ENCODE measurements at regions not wholly inside any gene's neighbourhood (a gene's known extent, or its start where the extent isn't known, plus 50 kb on each side); places are given as distances from the start of the nearest gene placed in this dataset.
A peak's percentile ranks its signal among the peaks of the same experiment; 100 is the strongest.

DNA sequence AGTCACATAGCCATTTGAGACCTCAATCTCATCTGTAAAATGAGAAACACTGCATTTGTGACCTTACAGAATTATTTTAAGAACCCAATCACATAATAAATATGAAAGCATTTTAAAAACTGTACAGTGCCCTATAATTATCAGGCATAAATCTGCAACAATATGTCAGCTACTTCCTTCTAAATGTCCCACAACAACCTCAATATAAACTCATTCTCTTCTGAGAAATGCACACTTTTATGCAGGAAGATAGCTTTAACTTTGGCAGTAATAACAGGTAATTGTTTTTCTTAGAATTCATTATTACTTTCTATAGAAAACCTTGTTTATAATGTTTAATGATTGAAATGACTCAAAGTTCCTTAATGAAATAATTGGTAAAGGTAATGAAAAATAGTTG lies 400.7 kb upstream of the AGTR1 start:
- DNase-seq (ENCODE audit: low spot score), result no peak

DNA sequence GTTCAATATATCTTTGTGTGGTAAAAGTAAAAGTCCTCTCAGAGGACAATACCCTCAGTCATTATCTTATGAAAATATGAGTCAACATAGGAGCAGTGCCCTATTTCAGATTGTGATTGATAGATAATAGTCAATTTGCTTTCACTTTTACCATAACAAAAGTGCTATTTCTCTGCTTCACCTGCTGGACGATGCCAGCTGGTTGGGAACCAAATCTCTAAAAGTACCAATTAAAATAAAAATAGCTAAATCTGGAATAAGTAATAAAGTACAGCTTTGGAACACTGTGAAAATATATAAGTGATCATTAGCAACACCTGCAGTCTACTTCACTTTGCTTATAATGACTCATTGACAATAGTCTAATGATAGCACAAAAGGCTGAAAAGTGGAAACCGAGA lies 390.3 kb upstream of the AGTR1 start:
- DNase-seq (ENCODE audit: low spot score), result no peak

DNA sequence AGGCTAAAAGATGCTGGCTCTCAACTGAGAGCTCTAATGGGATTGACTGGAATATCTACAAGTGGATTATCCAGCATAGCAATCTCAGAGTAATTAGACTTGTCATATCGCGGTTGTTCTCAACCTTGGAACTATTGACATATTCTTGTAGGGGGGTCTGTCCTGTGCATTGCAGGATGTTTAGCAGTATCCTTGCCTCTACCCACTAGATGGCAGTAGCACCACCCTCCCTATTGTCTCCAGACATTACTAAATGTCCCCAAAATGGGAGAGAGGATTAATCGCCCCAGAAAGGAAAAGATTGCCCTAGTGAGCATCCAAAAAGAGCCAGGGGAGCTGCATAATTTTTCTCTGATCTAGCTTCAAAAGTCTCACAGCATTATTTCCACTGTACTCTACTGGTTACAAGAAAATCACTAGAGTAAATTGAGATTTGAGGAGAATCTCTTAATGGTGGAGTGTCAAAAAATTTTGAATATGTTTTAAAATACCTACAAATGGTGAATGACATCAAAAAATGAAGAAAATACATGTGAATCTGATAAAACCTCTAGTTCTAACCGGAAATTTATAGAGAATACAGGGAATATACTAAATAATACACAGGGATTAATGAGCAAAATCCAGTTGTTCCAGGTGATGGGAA lies 388.2 kb upstream of the AGTR1 start:
- DNase-seq (ENCODE audit: low spot score), result no peak

DNA sequence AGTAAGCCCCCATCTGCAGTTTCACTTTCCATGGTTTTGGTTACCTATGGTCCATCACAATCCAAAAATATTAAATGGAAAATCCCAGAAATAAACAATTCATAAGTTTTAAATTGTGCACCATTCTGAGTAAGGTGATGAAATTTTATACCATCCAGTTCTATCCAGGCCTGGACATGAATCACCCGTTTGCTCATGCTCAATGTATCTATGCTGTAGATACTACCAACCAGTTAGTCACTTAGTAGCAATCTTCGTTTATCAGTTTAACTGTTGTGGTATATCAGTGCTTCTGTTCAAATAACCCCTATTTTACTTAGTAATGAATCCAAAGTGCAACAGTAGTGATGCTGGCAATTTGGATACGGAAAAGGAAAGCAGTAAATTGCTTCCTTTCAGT lies 381.9 kb upstream of the AGTR1 start:
- no peak for DNase-seq (ENCODE audit: low spot score)

DNA sequence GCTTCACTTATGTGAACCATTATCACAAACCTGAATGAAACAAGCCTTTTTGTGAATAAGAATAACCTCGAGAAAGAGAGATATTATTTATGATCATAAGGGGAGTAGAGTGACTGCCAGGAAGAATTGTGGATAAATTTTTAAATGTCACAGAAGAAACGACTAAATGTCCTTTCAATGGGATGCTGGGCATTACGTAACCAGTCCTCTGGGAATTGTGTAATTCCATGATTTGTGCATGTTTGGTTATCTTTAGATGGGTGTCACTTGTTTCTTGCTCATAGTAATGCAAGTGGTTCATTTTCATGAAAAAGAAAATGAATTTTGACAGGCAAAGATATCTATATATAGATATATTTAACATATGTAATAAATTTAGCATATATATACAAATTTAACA lies 379.5 kb upstream of the AGTR1 start:
- no peak for DNase-seq (ENCODE audit: low spot score)

DNA sequence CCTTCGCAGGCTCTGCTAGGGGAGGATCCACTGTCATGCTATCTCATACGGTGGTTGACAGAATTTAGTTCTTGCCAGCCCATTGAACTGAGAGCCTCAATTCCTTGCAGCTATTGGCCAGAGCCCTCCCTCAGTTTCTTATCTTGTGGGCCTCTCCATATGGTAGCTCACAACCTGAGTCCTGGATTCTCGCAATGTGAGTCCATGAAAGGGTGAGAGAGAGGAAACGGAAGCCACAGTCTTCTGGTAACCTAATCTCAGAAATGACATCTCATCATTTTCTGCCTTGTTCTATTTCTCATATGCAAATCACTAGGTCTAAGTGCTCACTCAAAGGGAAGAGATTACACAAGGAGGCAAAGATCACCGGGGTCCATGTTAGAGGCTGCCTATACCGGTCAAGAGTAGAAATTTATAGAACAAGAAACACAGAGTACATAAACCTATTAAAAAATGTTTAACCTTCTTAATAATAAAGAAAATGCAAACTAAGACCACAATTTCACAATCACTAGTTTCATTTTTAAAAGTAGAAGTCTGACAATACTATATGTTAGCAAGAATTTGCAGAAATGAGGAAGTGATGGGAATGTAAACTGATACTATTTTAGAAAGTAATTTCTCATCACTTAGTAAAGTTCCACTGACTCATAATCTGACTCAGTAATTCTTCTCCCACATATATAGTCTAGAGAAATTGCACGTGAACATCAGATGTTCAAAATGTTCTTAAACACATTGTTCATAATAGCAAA lies 378.4 kb upstream of the AGTR1 start:
- DNase-seq (ENCODE audit: low spot score), result peak; percentile 34

DNA sequence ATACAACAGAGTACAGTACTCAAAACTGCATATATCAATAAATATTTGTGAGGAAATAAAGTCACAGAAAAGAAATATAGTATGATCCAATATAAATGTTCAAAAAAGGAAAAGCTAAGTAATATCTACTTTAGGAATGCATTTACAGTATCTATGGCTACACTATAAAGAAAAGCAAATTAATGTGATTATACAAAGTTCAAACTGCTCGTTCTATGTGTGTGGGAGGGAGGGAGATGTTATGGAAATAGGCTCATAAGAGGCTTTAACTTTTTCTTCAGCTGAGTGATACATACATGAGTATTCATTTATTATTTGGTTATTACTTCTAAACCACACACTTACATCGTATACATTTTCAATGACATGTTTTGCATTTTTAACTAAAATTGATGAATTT lies 377.7 kb upstream of the AGTR1 start:
- no peak for DNase-seq (ENCODE audit: low spot score)

DNA sequence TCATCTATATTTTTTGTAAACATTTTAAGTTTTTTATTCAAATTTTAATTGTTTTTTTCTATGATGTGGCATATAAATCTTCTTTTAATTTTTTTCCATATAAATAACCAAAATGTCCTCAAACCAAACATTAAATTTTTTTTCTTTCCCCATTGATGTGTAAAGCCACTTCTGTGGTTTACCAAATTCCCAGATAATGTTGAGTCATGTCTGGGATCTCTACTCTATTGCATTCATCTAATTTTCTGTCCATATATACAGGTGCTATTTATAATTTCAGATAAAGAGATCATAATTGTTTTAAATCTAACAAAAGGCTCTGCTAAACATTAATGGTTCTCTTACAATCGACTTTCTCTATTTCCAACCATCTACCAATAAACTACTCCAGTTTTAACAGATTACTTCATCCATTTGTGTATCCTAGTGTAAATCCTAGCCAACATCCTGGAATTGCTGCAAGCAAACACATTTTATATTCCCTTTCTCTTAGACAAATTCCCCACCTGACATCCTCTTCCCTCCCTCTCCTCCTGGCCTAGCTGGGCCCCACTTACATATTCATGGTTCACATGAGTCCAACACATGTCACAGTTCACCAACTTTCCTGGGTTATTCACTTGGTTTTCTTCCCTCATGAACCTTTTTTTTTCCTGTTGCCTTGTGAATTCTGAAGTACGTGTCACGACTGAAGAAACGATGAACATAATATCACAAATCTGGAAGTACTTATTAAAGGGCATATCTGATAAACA lies 368.0 kb upstream of the AGTR1 start:
- no peak for DNase-seq (ENCODE audit: low spot score)

DNA sequence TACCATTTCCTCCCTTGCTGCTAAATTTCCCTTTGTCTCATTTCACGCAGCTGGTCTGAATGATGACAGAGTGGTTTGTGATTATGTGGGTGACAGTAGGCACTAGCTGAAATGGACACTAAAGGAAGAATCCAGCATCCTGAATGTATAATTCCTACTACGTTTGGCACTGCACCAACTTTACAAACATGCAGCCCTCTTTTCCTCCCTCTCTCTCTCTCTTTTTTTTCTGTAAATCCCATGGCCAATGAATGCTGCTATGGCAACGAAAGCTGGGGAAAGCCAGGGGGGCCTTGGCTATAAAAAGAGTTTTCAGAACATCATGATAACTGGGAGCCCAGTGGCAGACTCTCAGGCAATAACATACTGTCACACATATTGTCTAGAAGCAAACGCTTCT lies 367.2 kb upstream of the AGTR1 start:
- DNase-seq (ENCODE audit: low spot score), result no peak

DNA sequence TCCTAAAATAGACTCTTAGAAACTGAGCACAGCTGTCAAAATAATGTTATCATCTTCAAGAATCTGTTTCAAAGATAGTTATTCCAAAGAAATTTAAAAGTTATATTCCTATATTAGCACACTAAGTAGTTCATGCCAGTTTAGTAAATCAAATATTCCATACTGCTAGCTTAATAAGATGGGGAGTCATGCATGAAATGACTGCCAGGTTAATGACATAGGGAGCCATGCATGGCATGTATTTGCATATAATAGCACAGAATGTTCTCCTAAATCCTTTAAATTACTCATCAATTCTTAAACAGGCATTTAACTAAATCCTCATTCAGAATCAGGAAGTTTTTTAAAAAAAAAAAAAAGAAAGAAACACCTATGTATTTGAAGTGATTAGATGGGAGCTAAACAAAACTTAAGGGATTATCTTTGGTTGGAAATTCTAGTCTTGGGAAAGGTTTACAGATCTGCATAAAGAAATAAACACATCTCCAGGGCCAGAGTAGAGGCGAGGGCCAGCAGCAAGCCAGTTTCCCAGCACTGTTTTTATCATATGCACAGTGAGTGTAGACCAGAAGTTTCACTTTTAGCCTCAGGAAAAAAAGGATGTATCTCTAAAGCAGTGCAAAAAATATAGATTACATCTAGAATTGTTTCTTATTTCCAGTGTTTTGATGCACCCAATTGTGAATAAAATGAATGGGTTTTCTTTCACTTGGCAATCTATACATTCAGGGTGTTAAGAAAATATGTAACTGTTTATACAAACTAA lies 366.4 kb upstream of the AGTR1 start:
- DNase-seq (ENCODE audit: low spot score), result no peak

DNA sequence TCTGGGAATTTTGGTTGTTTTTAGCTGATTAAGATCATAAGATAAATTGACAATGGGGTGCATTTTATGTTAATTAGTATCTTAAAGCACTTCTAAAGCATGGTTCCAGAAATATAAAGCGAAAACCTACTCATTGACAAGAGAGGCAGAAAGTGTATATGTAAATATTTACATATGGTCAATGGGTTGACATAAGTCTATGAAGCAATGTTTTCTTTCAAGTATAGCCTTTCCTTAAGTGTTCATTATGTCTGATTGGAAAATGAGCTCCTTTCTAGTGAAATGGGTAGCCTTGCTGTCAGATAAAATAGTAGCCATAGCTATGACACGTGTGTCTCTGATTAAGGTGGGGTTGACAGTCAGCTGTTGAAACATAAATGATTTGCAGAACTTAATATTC lies 365.2 kb upstream of the AGTR1 start:
- DNase-seq (ENCODE audit: low spot score), result no peak

DNA sequence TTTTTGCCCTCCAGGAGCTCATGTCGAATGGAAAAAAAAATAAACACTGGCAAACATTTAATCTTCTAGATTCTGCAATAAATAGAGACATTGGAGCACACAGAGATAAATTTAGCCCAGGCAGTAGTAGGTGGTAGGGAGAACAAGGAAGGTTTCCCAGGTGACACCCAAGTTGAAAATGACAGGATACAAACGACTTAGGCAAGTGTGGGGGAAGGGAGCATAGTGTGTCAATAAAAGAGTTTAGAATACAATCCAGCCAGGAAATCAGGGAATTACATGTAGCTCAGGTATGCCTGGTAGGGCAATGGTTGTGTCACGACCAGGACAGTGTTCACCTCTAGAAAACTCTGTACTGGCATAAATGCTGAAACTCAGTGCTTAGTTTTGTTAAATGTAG lies 364.6 kb upstream of the AGTR1 start:
- DNase-seq (ENCODE audit: low spot score), result peak; percentile 31

DNA sequence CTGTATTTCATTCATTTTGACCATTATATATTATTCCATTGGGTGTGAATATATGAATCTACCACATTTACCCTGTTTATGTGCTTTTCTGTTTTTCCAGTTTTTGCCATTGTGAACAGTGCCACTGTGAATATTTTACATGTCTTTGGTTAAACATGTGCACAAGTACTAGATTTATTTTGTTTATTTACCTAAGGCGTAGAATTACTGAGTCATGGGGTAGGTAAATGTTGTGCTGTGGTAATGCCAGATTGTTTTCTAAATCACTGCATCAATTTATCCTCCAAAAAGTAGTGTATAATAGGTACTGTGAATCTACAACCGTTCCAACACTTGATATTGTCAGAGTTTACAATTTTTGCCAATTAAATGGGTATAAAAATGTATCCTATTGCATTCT lies 362.1 kb upstream of the AGTR1 start:
- no peak for DNase-seq (ENCODE audit: low spot score)

DNA sequence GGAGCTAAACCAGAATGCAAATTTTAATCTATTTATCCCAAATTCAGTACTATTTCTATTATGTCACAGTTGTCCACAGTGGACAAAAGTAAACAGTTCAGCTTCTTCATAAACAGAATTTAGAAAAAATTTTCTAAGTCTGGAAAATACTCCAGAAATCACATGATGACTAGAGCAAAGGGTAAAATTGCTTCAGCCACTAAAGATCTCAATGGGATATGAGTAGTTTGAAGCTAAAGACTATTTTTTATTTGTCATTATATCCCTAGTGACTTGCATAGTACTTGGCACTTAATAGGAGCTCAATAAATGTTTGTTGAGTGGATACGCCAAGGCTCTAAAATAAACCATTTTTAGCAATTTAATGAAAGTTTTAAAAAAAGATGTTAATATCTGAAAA lies 354.3 kb upstream of the AGTR1 start:
- DNase-seq (ENCODE audit: low spot score), result no peak

DNA sequence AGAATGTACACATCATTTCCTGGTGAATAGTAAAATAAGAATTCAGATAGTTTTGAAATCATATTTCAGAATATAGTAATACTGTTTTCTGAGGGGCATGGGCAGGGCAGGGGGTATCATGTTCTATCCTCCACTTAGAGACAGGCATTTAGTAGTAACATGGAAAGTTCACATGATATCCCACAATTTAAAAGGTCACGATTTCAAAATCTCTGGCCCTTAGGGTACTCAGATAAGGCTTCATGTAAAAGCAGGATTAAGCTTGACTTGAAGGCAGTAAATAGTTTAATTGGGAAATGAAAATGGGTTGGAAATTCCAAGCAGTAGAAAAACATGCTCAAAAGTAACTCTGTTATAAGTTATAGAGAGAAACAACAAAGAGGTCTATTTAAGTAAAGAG lies 353.2 kb upstream of the AGTR1 start:
- DNase-seq (ENCODE audit: low spot score), result no peak

DNA sequence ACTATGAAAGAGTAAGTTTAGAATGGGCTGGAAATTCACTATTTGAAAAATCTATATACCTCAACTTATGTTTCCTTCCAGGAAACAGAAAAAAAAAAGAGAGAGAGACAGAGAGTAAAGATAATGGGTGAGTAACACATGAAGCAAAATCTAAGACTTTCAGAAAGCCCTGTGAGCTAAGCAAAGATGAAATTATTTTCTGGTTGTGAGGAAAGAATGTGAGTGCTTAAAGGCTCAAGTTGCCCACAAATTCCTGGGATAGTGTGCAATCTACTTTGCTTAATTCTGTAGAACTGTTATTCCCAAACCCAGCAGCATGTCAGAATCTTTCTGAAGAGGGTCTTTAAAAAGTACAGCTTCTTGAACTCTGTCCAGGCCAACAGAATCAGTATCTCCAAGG lies 337.7 kb upstream of the AGTR1 start:
- no peak for DNase-seq (ENCODE audit: low spot score)

DNA sequence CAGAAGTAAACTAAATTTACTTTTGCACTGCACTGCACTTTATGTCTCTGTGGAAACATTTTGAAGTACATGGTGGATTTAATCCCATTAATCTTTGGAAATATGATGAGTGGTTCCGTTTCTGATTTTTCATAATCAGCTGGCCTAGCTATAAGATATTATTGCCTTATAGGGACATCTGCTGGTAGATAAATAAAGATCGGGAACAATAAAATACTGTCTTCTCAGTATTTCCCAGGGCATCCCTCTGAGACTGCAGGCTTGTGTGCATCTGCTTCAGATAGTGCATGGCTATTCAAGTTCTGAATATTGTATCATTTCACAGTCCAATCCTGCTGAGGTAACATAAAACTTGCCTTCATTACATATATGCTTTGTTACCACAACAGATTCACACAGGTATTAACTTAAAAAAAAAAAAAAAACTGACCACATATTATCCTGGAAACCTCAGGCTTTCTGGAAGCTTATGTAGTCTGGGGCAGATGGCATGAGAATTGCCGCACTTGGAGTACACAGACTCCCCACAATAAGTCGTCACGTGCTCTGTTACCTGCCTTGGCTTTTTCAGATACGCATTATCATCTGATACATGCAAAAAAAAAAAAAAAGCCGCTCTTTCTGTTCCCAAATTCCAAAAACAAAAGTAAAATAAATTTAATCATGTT lies 330.8 kb upstream of the AGTR1 start:
- peak; percentile 42 for DNase-seq (ENCODE audit: low spot score)

DNA sequence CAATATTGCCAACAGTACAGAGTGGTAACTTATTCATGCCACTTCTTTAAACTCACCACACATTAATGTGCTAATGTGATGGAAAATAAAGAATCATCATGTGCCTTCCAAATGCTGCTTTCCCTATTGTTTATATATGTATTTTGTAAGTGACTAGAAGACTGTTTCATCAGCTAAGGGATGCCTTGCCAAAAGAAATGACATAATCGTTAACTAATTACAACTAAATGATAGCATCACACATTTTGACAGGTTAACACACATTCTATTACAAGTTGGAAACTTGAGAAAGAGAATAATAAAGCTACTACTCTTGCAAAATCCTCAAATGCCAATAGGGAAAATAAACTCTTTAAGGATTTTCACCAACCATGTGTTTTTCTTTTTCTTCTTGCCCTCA lies 329.9 kb upstream of the AGTR1 start:
- no peak for DNase-seq (ENCODE audit: low spot score)

DNA sequence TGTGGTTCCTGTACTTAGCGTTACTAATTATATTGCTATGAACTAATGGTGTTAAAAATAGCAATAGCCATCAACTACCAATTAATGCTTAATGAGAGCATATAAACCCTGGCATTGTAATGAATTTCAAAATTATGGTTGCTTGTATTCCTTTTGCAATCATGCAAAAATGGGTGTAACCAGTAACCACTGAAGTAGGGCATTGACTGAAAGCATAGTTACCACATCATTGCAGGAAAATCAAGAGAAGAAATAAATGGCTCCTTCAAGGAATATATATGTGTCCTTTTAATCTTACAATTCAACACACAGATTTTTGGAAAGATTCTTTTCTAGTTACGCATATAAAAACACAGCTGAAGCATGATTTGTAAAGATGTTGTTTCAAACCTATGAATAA lies 328.3 kb upstream of the AGTR1 start:
- no peak for DNase-seq (ENCODE audit: low spot score)

DNA sequence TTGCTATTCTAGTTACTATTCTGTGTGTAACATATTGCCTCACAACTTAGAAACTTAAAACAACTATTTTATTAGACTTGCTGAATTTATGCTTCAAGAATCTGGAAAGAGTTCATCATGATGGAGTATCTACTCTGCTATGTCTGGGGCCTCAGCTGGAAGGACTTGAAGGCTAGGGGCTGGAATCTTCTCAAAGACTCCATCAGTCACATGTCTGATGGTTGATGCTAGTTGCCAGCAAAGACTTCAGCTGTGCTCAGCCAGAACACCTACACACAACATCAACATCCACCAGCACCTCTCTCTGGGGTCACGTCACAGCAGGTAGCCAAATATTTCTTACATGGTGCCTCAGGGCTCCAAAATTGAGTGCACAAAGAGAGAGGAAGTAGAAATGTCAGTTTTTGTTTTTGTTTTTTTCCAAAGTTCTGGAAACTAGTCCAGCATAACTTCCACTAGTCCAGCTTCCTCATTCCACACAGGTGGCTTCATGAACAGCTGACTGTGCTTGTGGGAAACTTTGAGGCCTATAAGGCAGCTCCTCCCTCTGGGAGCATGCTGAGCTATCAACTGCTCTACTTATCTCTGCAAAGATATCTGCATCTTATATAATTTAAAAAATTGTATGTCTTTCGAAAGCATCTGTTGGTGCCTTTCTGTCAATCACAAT lies 325.4 kb upstream of the AGTR1 start:
- no peak for DNase-seq (ENCODE audit: low spot score)

DNA sequence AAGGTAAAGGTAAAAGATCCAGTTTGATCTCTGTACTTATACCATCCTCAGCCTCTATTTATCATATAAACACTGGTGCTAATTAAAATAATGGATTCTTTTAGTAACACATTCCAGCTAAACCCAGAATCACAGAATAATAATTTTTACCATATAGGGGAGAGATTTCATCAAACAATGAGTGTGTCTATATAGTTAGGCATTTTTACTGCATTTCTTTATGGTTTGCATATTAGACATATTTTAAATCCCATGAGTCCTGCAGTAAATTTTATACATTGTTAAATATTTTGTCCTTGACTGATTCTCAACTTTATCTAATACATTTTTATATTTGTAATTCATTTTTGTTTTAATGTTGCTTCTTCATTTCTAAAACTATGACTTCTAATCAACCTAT lies 323.7 kb upstream of the AGTR1 start:
- DNase-seq (ENCODE audit: low spot score), result no peak
